ENCODE measurements at regions not wholly inside any gene's neighbourhood (a gene's known extent, or its start where the extent isn't known, plus 50 kb on each side); places are given as distances from the start of the nearest gene placed in this dataset.

DNA sequence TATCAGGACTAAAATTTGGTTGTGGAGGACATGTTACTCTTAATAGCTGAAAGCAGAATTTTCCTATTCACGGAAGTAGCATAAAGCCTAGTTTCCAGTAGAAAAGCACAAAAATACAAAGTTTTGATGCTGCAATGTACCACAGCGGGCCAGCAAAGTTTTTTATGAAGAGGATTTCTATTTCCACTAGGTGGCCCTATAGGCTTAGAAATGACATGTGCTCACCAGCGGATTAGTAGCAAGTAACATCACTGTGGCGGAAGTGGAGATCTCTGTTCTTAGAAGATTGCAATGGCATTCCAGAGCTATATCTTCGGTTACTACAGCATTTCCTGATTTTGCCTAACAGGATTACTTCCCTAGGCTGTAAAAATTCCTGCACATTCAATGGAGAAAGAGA lies 1219.0 kb upstream of the EYS start:
- TF ChIP-seq, protein P1, sequence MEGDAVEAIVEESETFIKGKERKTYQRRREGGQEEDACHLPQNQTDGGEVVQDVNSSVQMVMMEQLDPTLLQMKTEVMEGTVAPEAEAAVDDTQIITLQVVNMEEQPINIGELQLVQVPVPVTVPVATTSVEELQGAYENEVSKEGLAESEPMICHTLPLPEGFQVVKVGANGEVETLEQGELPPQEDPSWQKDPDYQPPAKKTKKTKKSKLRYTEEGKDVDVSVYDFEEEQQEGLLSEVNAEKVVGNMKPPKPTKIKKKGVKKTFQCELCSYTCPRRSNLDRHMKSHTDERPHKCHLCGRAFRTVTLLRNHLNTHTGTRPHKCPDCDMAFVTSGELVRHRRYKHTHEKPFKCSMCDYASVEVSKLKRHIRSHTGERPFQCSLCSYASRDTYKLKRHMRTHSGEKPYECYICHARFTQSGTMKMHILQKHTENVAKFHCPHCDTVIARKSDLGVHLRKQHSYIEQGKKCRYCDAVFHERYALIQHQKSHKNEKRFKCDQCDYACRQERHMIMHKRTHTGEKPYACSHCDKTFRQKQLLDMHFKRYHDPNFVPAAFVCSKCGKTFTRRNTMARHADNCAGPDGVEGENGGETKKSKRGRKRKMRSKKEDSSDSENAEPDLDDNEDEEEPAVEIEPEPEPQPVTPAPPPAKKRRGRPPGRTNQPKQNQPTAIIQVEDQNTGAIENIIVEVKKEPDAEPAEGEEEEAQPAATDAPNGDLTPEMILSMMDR (IDR thresholded peaks at IDR 0.05): peak in 1 of 4 experiments; percentile 36
- TF ChIP-seq POLR2AphosphoS5 (IDR thresholded peaks at IDR 0.05): no peak

Data from prostate gland (tissue), 2 donors.